GM19395 (cell line): ENCODE measurements at regions not wholly inside any gene's neighbourhood (a gene's known extent, or its start where the extent isn't known, plus 50 kb on each side); places are given as distances from the start of the nearest gene placed in this dataset.

ENCODE experiments used
- ATAC-seq: cut with Tn5 transposase; IDR thresholded peaks from one replicate; pipeline ENCODE4 v1.9.1; 2021; ENCODE audit warnings: mild to moderate bottlenecking, moderate library complexity; ENCODE audit not compliant: unreplicated experiment

GRCh38 chr13:33615436-33615835 lies 202.5 kb upstream of the RFC3 start:
- ATAC-seq = no peak

GRCh38 chr13:33616130-33616529 lies 201.8 kb upstream of the RFC3 start:
- no peak for ATAC-seq

- ATAC-seq = no peak
These were observed 200.9 kb upstream of the RFC3 start for GRCh38 chr13:33617055-33617454.

GRCh38 chr13:33624253-33624652 lies 193.7 kb upstream of the RFC3 start:
- ATAC-seq = no peak

- ATAC-seq = no peak
These were observed 193.2 kb upstream of the RFC3 start for GRCh38 chr13:33624740-33625139.

GRCh38 chr13:33626407-33626806 lies 191.5 kb upstream of the RFC3 start:
- ATAC-seq = no peak

- no peak for ATAC-seq
These were observed 189.3 kb upstream of the RFC3 start for GRCh38 chr13:33628662-33629061.

GRCh38 chr13:33629605-33630360 lies 188.2 kb upstream of the RFC3 start:
- ATAC-seq = no peak

GRCh38 chr13:33633701-33634545 lies 184.0 kb upstream of the RFC3 start:
- no peak for ATAC-seq

GRCh38 chr13:33634546-33634982 lies 183.4 kb upstream of the RFC3 start:
- ATAC-seq = no peak

GRCh38 chr13:33636243-33636642 lies 181.7 kb upstream of the RFC3 start:
- ATAC-seq = no peak

GRCh38 chr13:33636955-33637670 lies 180.8 kb upstream of the RFC3 start:
- no peak for ATAC-seq

GRCh38 chr13:33637978-33638743 lies 179.8 kb upstream of the RFC3 start:
- ATAC-seq = no peak

- ATAC-seq = no peak
These were observed 178.8 kb upstream of the RFC3 start for GRCh38 chr13:33639158-33639557.

- peak; percentile 75 for ATAC-seq
These were observed 178.3 kb upstream of the RFC3 start for GRCh38 chr13:33639626-33640080.

GRCh38 chr13:33640832-33641231 lies 177.1 kb upstream of the RFC3 start:
- ATAC-seq = no peak

- no peak for ATAC-seq
These were observed 175.4 kb upstream of the RFC3 start for GRCh38 chr13:33642374-33643065.

GRCh38 chr13:33644581-33645543 lies 173.1 kb upstream of the RFC3 start:
- no peak for ATAC-seq
